Right lobe of liver (tissue), 4 donors: ENCODE measurements at regions not wholly inside any gene's neighbourhood (a gene's known extent, or its start where the extent isn't known, plus 50 kb on each side); places are given as distances from the start of the nearest gene placed in this dataset.

ENCODE experiments used
- POLR2A ChIP-seq: fragments of 450-650 bp; IDR thresholded peaks from one replicate; pipeline ENCODE4 v1.6.1; 2017; ENCODE audit warnings: antibody characterized with exemption, mild to moderate bottlenecking
- TF ChIP-seq, protein P1 (sequence below), 4 donors: fragments of 200-600 bp in 3 of 4; fragments of 450-650 bp in 1 of 4; IDR thresholded peaks; one replicate each; pipeline versions ENCODE4 v1.5.1 to v1.8.0; 2016 to 2022; ENCODE audit warnings: antibody characterized with exemption in 4 of 4, mild to moderate bottlenecking in 2 of 4
- donor health status: DM: no; HTN: no; CAD: no.
- donor health status: DM: no; HTN: no; CAD: no.
- donor health status: DM: no; HTN: yes; CAD: no.

DNA sequence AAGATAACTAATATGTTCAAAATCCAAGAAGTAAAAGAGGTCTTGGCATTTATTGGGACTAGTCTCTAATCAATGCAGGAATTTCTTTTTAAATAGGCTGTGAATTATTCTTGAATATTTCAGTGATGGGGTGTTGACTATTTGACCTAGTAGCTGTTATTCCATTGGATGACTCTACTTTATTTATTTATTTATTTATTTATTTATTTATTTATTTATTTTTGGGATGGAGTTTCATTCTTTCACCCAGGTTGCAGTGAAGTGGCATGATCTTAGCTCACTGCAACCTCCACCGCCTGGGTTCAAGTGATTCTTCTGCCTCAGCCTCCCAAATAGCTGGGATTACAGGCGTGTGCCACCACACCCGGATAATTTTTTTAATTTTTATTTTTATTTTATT lies 1227.8 kb downstream of the ZPLD1 start:
- TF ChIP-seq, protein P1, sequence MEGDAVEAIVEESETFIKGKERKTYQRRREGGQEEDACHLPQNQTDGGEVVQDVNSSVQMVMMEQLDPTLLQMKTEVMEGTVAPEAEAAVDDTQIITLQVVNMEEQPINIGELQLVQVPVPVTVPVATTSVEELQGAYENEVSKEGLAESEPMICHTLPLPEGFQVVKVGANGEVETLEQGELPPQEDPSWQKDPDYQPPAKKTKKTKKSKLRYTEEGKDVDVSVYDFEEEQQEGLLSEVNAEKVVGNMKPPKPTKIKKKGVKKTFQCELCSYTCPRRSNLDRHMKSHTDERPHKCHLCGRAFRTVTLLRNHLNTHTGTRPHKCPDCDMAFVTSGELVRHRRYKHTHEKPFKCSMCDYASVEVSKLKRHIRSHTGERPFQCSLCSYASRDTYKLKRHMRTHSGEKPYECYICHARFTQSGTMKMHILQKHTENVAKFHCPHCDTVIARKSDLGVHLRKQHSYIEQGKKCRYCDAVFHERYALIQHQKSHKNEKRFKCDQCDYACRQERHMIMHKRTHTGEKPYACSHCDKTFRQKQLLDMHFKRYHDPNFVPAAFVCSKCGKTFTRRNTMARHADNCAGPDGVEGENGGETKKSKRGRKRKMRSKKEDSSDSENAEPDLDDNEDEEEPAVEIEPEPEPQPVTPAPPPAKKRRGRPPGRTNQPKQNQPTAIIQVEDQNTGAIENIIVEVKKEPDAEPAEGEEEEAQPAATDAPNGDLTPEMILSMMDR (IDR thresholded peaks at IDR 0.05) = no peak
- no peak for TF ChIP-seq POLR2A
